ENCODE measurements at regions not wholly inside any gene's neighbourhood (a gene's known extent, or its start where the extent isn't known, plus 50 kb on each side); places are given as distances from the start of the nearest gene placed in this dataset.

- WGBS (ENCODE audit: insufficient coverage): 78% methylated on average over 5 of the region's 12 CpGs
- H3K27ac Mint-ChIP-seq: no peak overlapping the region
- Histone ChIP-seq H3K4me2 (replicated peaks; ENCODE audit: extremely low read depth, low read length, poor library complexity, severe bottlenecking) (no peak overlapping the region), H3K36me3 (replicated peaks in 1 of 2; ENCODE audit: control insufficient read depth in 1 of 2, insufficient read depth in 2 of 2, low read length in 2 of 2) (no peaks in the 10 kb centered on the region), H3K4me1 (ENCODE audit: control insufficient read depth in 1 of 2, insufficient read depth in 2 of 2, low read length in 2 of 2) (no peaks in the 10 kb centered on the region), H3K27me3 (ENCODE audit: control insufficient read depth in 2 of 2, insufficient read depth in 2 of 2, low read length in 2 of 2) (no peaks in the 10 kb centered on the region), H3K9ac (ENCODE audit: insufficient read depth, low read length, poor library complexity, severe bottlenecking) (no peak overlapping the region), H3K9me3 (replicated peaks in 1 of 2; ENCODE audit: control insufficient read depth in 1 of 2, insufficient read depth in 1 of 2, low read length in 2 of 2) (no peaks in the 10 kb centered on the region), H3K4me3 (replicated peaks in 1 of 3; ENCODE audit: low read depth in 2 of 3, low read length in 3 of 3) (no peak overlapping the region), H3K27ac (ENCODE audit: low read depth in 1 of 2, low read length in 2 of 2) (no peak overlapping the region), H2AFZ (ENCODE audit: insufficient read depth, low read depth, low read length, poor library complexity, severe bottlenecking) (no peak overlapping the region), H3K79me2 (ENCODE audit: insufficient read depth, low read length) (no peaks in the 10 kb centered on the region), H4K20me1 (ENCODE audit: insufficient read depth, low read length) (no peaks in the 10 kb centered on the region)
- no peak overlapping the region for H3K4me3 Mint-ChIP-seq
- H3K9me3 Mint-ChIP-seq: peaks cover 0 to 2% (median 0%) of the 10 kb centered on the region in 7 donors
- peaks cover 0 to 4% (median 3%) of the 10 kb centered on the region in 3 donors for H3K27me3 Mint-ChIP-seq (ENCODE audit: low read depth in 3 of 3)
- DNase-seq: no peak
- no peaks in the 10 kb centered on the region for H3K36me3 Mint-ChIP-seq
- H3K4me1 Mint-ChIP-seq: no peaks in the 10 kb centered on the region
- intact Hi-C loops (cut with micrococcal nuclease): no loop called here
- TF ChIP-seq CTCF (IDR thresholded peaks at IDR 0.05): no peak
Measured at GRCh38 chr14:104509673-104510072, 69.9 kb upstream of the C14orf180 start.

- DNase-seq: no peak
- H3K4me1 ChIP-seq (ENCODE audit: control insufficient read depth in 1 of 2, insufficient read depth in 2 of 2, low read length in 2 of 2): no peaks in the 10 kb centered on the region
- H4K20me1 ChIP-seq (ENCODE audit: insufficient read depth, low read length): no peaks in the 10 kb centered on the region
- no peak overlapping the region for H3K4me3 ChIP-seq (replicated peaks in 1 of 3; ENCODE audit: low read depth in 2 of 3, low read length in 3 of 3)
- Mint-ChIP-seq H3K9me3 (peaks cover 0 to 2% (median 0%) of the 10 kb centered on the region in 7 donors), H3K4me1 (no peaks in the 10 kb centered on the region), H3K27me3 (ENCODE audit: low read depth in 3 of 3) (peaks cover 0 to 5% (median 4%) of the 10 kb centered on the region in 3 donors), H3K27ac (no peak overlapping the region), H3K36me3 (no peaks in the 10 kb centered on the region), H3K4me3 (no peak overlapping the region)
- H3K4me2 ChIP-seq (replicated peaks; ENCODE audit: extremely low read depth, low read length, poor library complexity, severe bottlenecking): no peak overlapping the region
- no peak overlapping the region for H3K9ac ChIP-seq (ENCODE audit: insufficient read depth, low read length, poor library complexity, severe bottlenecking)
- no peaks in the 10 kb centered on the region for H3K27me3 ChIP-seq (ENCODE audit: control insufficient read depth in 2 of 2, insufficient read depth in 2 of 2, low read length in 2 of 2)
- no CpG with 5 or more reads among the region's 3 CpGs for WGBS (ENCODE audit: insufficient coverage)
- H3K36me3 ChIP-seq (replicated peaks in 1 of 2; ENCODE audit: control insufficient read depth in 1 of 2, insufficient read depth in 2 of 2, low read length in 2 of 2): no peaks in the 10 kb centered on the region
- H3K27ac ChIP-seq (ENCODE audit: low read depth in 1 of 2, low read length in 2 of 2): no peak overlapping the region
- H2AFZ ChIP-seq (ENCODE audit: insufficient read depth, low read depth, low read length, poor library complexity, severe bottlenecking): no peak overlapping the region
- TF ChIP-seq CTCF (IDR thresholded peaks at IDR 0.05): no peak
- no peaks in the 10 kb centered on the region for H3K9me3 ChIP-seq (replicated peaks in 1 of 2; ENCODE audit: control insufficient read depth in 1 of 2, insufficient read depth in 1 of 2, low read length in 2 of 2)
- H3K79me2 ChIP-seq (ENCODE audit: insufficient read depth, low read length): no peaks in the 10 kb centered on the region
- intact Hi-C loops (cut with micrococcal nuclease): no loop called here
Measured at GRCh38 chr14:104510216-104510615, 69.3 kb upstream of the C14orf180 start.

Data from CD14-positive monocyte (primary cell).